ENCODE measurements at regions not wholly inside any gene's neighbourhood (a gene's known extent, or its start where the extent isn't known, plus 50 kb on each side); places are given as distances from the start of the nearest gene placed in this dataset.

GRCh38 chr21:40901691-40902090 is 54.7 kb upstream of the DSCAM start:
- Mint-ChIP-seq H3K4me1 (ENCODE audit: low read depth) (no peaks in the 10 kb centered on the region), H3K9me3 (peaks cover 54% of the 10 kb centered on the region), H3K36me3 (ENCODE audit: low read depth) (0 out of 2 replicates have a peak, but pooled peaks cover 3% of the 10 kb centered on the region), H3K4me3 (no peak overlapping the region), H3K27me3 (ENCODE audit: insufficient read depth) (peaks cover 5% of the 10 kb centered on the region), H3K27ac (no peak overlapping the region)
- DNase-seq: no peak
- no peak for TF ChIP-seq CTCF (IDR thresholded peaks at IDR 0.05)

- Mint-ChIP-seq H3K4me3 (no peak overlapping the region), H3K9me3 (peaks cover 48% of the 10 kb centered on the region), H3K27ac (no peak overlapping the region), H3K4me1 (ENCODE audit: low read depth) (no peaks in the 10 kb centered on the region), H3K36me3 (ENCODE audit: low read depth) (0 out of 2 replicates have a peak, but pooled peaks cover 3% of the 10 kb centered on the region), H3K27me3 (ENCODE audit: insufficient read depth) (peaks cover 5% of the 10 kb centered on the region)
- TF ChIP-seq CTCF (IDR thresholded peaks at IDR 0.05): no peak
- no peak for DNase-seq
These were observed 55.3 kb upstream of the DSCAM start for GRCh38 chr21:40902299-40902698.

GRCh38 chr21:40902993-40903392 is 56.0 kb upstream of the DSCAM start:
- 0 out of 2 replicates have a peak, but pooled peaks cover 3% of the 10 kb centered on the region for H3K36me3 Mint-ChIP-seq (ENCODE audit: low read depth)
- DNase-seq: no peak
- peaks cover 5% of the 10 kb centered on the region for H3K27me3 Mint-ChIP-seq (ENCODE audit: insufficient read depth)
- no peak for TF ChIP-seq CTCF (IDR thresholded peaks at IDR 0.05)
- no peak overlapping the region for H3K27ac Mint-ChIP-seq
- peaks cover 43% of the 10 kb centered on the region for H3K9me3 Mint-ChIP-seq
- no peaks in the 10 kb centered on the region for H3K4me1 Mint-ChIP-seq (ENCODE audit: low read depth)
- no peak overlapping the region for H3K4me3 Mint-ChIP-seq

GRCh38 chr21:40905251-40905650 is 58.3 kb upstream of the DSCAM start:
- H3K27me3 Mint-ChIP-seq (ENCODE audit: insufficient read depth): peaks cover 5% of the 10 kb centered on the region
- no peak for TF ChIP-seq CTCF (IDR thresholded peaks at IDR 0.05)
- DNase-seq: no peak
- peaks cover 34% of the 10 kb centered on the region for H3K9me3 Mint-ChIP-seq
- no peaks in the 10 kb centered on the region for H3K4me1 Mint-ChIP-seq (ENCODE audit: low read depth)
- H3K27ac Mint-ChIP-seq: no peak overlapping the region
- no peak overlapping the region for H3K4me3 Mint-ChIP-seq
- 0 out of 2 replicates have a peak, but pooled peaks cover 3% of the 10 kb centered on the region for H3K36me3 Mint-ChIP-seq (ENCODE audit: low read depth)

- no peak overlapping the region for H3K27ac Mint-ChIP-seq
- H3K36me3 Mint-ChIP-seq (ENCODE audit: low read depth): peaks cover 4% of the 10 kb centered on the region
- peaks cover 26% of the 10 kb centered on the region for H3K9me3 Mint-ChIP-seq
- DNase-seq: no peak
- H3K4me3 Mint-ChIP-seq: no peak overlapping the region
- TF ChIP-seq CTCF (IDR thresholded peaks at IDR 0.05): no peak
- no peaks in the 10 kb centered on the region; the same call in none of the 2 replicates for H3K27me3 Mint-ChIP-seq (ENCODE audit: insufficient read depth)
- H3K4me1 Mint-ChIP-seq (ENCODE audit: low read depth): peaks cover 5% of the 10 kb centered on the region; the same call in 1 of the 2 replicates
These were observed 65.4 kb upstream of the DSCAM start for GRCh38 chr21:40912375-40912774.

GRCh38 chr21:40915114-40915513 is 68.2 kb upstream of the DSCAM start:
- TF ChIP-seq CTCF (IDR thresholded peaks at IDR 0.05): no peak
- no peak overlapping the region for H3K27ac Mint-ChIP-seq
- H3K4me3 Mint-ChIP-seq: peak overlapping the region; percentile 55; the same call in 1 of the 2 replicates
- H3K9me3 Mint-ChIP-seq: peaks cover 30% of the 10 kb centered on the region
- no peaks in the 10 kb centered on the region; the same call in none of the 2 replicates for H3K27me3 Mint-ChIP-seq (ENCODE audit: insufficient read depth)
- H3K36me3 Mint-ChIP-seq (ENCODE audit: low read depth): peaks cover 4% of the 10 kb centered on the region
- peaks cover 5% of the 10 kb centered on the region; the same call in 1 of the 2 replicates for H3K4me1 Mint-ChIP-seq (ENCODE audit: low read depth)
- DNase-seq: peak; percentile 2
